Spleen (tissue), 7 donors: ENCODE measurements at regions not wholly inside any gene's neighbourhood (a gene's known extent, or its start where the extent isn't known, plus 50 kb on each side); places are given as distances from the start of the nearest gene placed in this dataset.

Source experiments
- POLR2AphosphoS5 ChIP-seq, 3 donors: sonication (generic); formaldehyde crosslinking; IDR thresholded peaks; one replicate each; pipeline ENCODE4 v1.5.1; 2017; ENCODE audit warnings: antibody characterized with exemption in 3 of 3
- TF ChIP-seq, protein P1 (sequence below), 11 experiments: fragments of 200-600 bp in 7 of 11; fragments of 450-650 bp in 4 of 11; sonication (generic) in 4 of 11; IDR thresholded peaks in 8 of 11; conservative IDR thresholded peaks in 3 of 11; 1 replicate in 7 of 11; 2 replicates in 4 of 11; pipeline versions ENCODE4 v1.4.0 to v1.8.0; 2016 to 2021; ENCODE audit warnings: antibody characterized with exemption in 11 of 11, inconsistent platforms in 4 of 11, mild to moderate bottlenecking in 1 of 11
- donor health status: DM: no; HTN: no; CAD: no; lungs with moderate emphysema.
- donor health status: DM: no; HTN: no; CAD: no.
- donor health status: DM: no; HTN: no; CAD: no.

DNA sequence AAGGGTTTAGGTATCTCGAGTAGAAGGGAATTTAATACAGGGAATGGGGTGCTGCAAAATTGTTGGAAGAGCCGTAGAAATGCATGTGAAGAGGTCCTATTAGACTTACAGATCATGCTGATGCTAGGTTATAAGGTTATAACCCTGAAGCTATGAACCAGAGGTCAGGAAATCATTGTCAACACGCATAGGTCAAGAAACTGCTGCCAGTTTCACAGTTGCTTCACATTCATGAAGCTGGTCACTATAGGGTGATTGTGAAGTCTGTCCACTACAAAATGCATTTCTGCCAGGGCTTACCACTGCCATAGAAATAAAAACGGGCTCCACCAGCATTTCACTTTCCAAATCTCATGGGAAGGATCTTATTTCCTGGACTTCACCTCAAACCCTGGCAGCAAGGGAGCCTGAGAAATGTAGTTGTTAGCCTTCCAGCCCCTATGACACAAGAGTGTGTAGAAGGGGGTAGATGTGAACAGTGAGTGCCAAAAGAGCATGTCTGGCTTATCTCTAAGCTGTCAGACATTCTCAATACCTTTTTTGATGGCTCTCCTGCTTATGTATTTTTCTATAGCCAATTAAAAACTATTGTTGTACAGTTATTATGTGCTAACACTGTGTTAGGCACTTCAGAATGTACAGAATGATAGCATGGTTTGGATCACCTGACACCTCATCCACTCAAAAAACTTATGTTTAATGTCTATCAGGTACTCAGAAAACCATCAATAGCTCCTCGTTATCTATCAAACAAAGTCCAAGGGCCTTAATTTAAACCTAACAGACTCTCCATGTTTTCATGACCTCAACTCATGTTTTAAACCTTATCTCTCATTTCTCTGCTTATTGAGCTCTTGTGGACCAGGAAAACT is 148.3 kb upstream of the TSC22D2 start:
- TF ChIP-seq, protein P1, sequence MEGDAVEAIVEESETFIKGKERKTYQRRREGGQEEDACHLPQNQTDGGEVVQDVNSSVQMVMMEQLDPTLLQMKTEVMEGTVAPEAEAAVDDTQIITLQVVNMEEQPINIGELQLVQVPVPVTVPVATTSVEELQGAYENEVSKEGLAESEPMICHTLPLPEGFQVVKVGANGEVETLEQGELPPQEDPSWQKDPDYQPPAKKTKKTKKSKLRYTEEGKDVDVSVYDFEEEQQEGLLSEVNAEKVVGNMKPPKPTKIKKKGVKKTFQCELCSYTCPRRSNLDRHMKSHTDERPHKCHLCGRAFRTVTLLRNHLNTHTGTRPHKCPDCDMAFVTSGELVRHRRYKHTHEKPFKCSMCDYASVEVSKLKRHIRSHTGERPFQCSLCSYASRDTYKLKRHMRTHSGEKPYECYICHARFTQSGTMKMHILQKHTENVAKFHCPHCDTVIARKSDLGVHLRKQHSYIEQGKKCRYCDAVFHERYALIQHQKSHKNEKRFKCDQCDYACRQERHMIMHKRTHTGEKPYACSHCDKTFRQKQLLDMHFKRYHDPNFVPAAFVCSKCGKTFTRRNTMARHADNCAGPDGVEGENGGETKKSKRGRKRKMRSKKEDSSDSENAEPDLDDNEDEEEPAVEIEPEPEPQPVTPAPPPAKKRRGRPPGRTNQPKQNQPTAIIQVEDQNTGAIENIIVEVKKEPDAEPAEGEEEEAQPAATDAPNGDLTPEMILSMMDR (IDR thresholded peaks at IDR 0.05 in 8 of 11, conservative IDR thresholded peaks at IDR 0.05 in 3 of 11), result no peak
- no peak for TF ChIP-seq POLR2AphosphoS5 (IDR thresholded peaks at IDR 0.05)
